PC-3 (cell line): ENCODE measurements at regions not wholly inside any gene's neighbourhood (a gene's known extent, or its start where the extent isn't known, plus 50 kb on each side); places are given as distances from the start of the nearest gene placed in this dataset.

Experiments used
- ATAC-seq: fragments of 200-7000 bp; cut with Tn5 transposase; 2 replicates; pipeline ENCODE4 v1.9.1; 2020; ENCODE audit warnings: mild to moderate bottlenecking, moderate library complexity
- BruUV-seq: library from RNA; stranded (reverse); fragments of 400-500 nt; replicated peaks from 2 replicates; lab custom pipeline; 2021; lab: Mats Ljungman, UMichigan
- CTCF ChIA-PET: fragments of 300-600 bp; sonication (Branson Sonifier 250); formaldehyde crosslinking; loops from one replicate; lab custom pipeline; 2022; ENCODE audit warnings: antibody characterized with exemption; lab: Charles Lee
- POLR2A ChIA-PET: fragments of 300-600 bp; sonication (Branson Sonifier 250); formaldehyde crosslinking; loops from one replicate; lab custom pipeline; 2022; ENCODE audit warnings: antibody characterized with exemption; ENCODE audit not compliant: unreplicated experiment; lab: Charles Lee
- DNase-seq: peaks from one replicate; pipeline ENCODE4 v3.0.0-alpha.2; 2015
- H2AFZ ChIP-seq: fragments of 300-600 bp; sonication (generic); 2 replicates; pipeline ENCODE4 v1.6.0; 2016; ENCODE audit warnings: antibody characterized with exemption, low read length
- H3F3A ChIP-seq: fragments of 300-600 bp; sonication (generic); one replicate; pipeline ENCODE4 v1.6.0; 2017; ENCODE audit warnings: antibody characterized with exemption, low read length, control low read depth, mild to moderate bottlenecking; ENCODE audit not compliant: unreplicated experiment
- H3K27ac ChIP-seq: fragments of 300-600 bp; sonication (generic); 2 replicates; pipeline ENCODE4 v1.5.1; 2016; ENCODE audit warnings: mild to moderate bottlenecking, low read length
- H3K27me3 ChIP-seq: fragments of 300-600 bp; sonication (generic); 2 replicates; pipeline ENCODE4 v1.6.1; 2016; ENCODE audit warnings: low read length, mixed read lengths
- H3K36me3 ChIP-seq: fragments of 300-600 bp; sonication (generic); 2 replicates; pipeline ENCODE4 v1.6.1; 2016; ENCODE audit warnings: low read depth, mixed run types, low read length, mixed read lengths
- H3K4me1 ChIP-seq: fragments of 300-600 bp; sonication (generic); 2 replicates; pipeline ENCODE4 v1.5.1; 2016; ENCODE audit warnings: low read length; ENCODE audit not compliant: insufficient read depth
- H3K4me2 ChIP-seq: fragments of 300-600 bp; sonication (generic); 2 replicates; pipeline ENCODE4 v1.6.0; 2016; ENCODE audit warnings: low read length
- H3K4me3 ChIP-seq: fragments of 300-600 bp; sonication (generic); 2 replicates; pipeline ENCODE4 v1.5.1; 2016; ENCODE audit warnings: mild to moderate bottlenecking, low read length, mixed read lengths
- H3K79me2 ChIP-seq: fragments of 300-600 bp; sonication (generic); 2 replicates; pipeline ENCODE4 v1.6.1; 2017; ENCODE audit warnings: low read length, mixed read lengths
- H3K9ac ChIP-seq: fragments of 300-600 bp; sonication (generic); 2 replicates; pipeline ENCODE4 v1.6.0; 2016; ENCODE audit warnings: mild to moderate bottlenecking, low read length
- H3K9me2 ChIP-seq: fragments of 300-600 bp; sonication (generic); replicated peaks from 2 replicates; pipeline ENCODE4 v1.6.1; 2016; ENCODE audit warnings: mixed run types, low read length, mixed read lengths
- H3K9me3 ChIP-seq: fragments of 300-600 bp; sonication (generic); 2 replicates; pipeline ENCODE4 v1.6.1; 2016; ENCODE audit warnings: low read length, mixed read lengths
- H4K20me1 ChIP-seq: fragments of 300-600 bp; sonication (generic); 2 replicates; pipeline ENCODE4 v1.6.1; 2016; ENCODE audit warnings: low read length, mixed read lengths
- CTCF ChIP-seq: fragments of 300-600 bp; sonication (generic); conservative IDR thresholded peaks from 2 replicates; pipeline ENCODE4 v1.5.1; 2017; ENCODE audit warnings: antibody characterized with exemption, low read depth, mild to moderate bottlenecking, low read length
- EZH2 ChIP-seq: fragments of 300-600 bp; sonication (generic); IDR thresholded peaks from one replicate; pipeline ENCODE4 v1.6.1; 2017; ENCODE audit warnings: antibody characterized with exemption, mild to moderate bottlenecking, low read length; ENCODE audit not compliant: unreplicated experiment
- EZH2phosphoT487 ChIP-seq: fragments of 300-600 bp; sonication (generic); IDR thresholded peaks from 2 replicates; pipeline ENCODE4 v1.6.1; 2018; ENCODE audit warnings: mild to moderate bottlenecking, antibody characterized with exemption, low read length, borderline replicate concordance
- intact Hi-C: fragments of 100-400 bp; cut with micrococcal nuclease; formaldehyde crosslinking; loops from 2 replicates; pipeline ENCODE4 v1.9.0; 2023

- Histone ChIP-seq H3F3A (no peaks in the 10 kb centered on the region), H3K9ac (no peak overlapping the region), H3K9me2 (no peaks in the 10 kb centered on the region), H3K27ac (no peak overlapping the region), H3K27me3 (no peaks in the 10 kb centered on the region), H3K79me2 (no peaks in the 10 kb centered on the region), H4K20me1 (no peaks in the 10 kb centered on the region), H3K4me3 (no peak overlapping the region), H3K4me1 (no peaks in the 10 kb centered on the region), H2AFZ (no peak overlapping the region), H3K4me2 (no peak overlapping the region), H3K36me3 (no peaks in the 10 kb centered on the region), H3K9me3 (no peaks in the 10 kb centered on the region)
- BruUV-seq: no TSS peak
- intact Hi-C loops: no loop called here
- no peak for DNase-seq
- ChIA-PET POLR2A (no interaction called here), CTCF (no interaction called here)
- no peak for ATAC-seq
- TF ChIP-seq EZH2: no peak
- TF ChIP-seq CTCF: no peak
- no peak for TF ChIP-seq EZH2phosphoT487
Measured at GRCh38 chr6:164842085-164842484, 467.3 kb downstream of the C6orf118 start.

DNA sequence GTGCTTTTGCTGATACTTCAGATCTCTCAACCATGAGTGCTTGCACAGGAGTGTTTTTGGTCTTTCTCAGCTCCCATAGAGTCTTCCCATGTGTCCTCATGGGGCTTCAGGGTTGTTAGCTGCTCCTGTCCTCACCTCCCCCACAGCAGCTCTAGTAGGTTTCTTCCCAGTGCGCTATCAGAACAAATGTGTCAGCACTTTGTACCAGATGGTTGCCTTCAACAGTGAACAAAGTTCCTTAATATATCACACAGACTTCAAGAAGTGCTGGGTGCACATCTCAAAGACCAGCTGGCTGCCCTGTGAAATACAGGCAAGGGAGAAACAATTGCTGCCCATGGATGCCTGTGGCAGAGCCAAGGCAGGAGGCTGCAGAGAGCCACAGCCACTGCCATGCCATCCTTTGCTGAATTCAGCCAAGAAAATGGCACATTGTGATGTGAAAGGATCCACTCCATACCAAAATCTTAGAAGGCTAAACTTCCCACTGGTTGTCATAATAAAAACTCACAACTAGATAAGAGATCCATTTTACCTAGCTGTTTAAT lies 471.3 kb downstream of the C6orf118 start:
- Histone ChIP-seq H3K4me2 (no peak overlapping the region), H3K9me2 (no peaks in the 10 kb centered on the region), H3K27me3 (no peaks in the 10 kb centered on the region), H3K27ac (no peak overlapping the region), H3K4me1 (no peaks in the 10 kb centered on the region), H4K20me1 (no peaks in the 10 kb centered on the region), H3K9ac (no peak overlapping the region), H3K4me3 (no peak overlapping the region), H2AFZ (no peak overlapping the region), H3K36me3 (no peaks in the 10 kb centered on the region), H3K9me3 (no peaks in the 10 kb centered on the region), H3K79me2 (no peaks in the 10 kb centered on the region), H3F3A (no peaks in the 10 kb centered on the region)
- BruUV-seq: no TSS peak
- ChIA-PET POLR2A (no interaction called here), CTCF (no interaction called here)
- ATAC-seq (no peak), DNase-seq (no peak)
- intact Hi-C loops: no loop called here
- TF ChIP-seq EZH2phosphoT487 (no peak), CTCF (no peak), EZH2 (no peak)

GRCh38 chr6:164836486-164836885 lies 472.9 kb downstream of the C6orf118 start:
- CTCF ChIA-PET: no interaction called here
- H3F3A ChIP-seq: no peaks in the 10 kb centered on the region
- no peak overlapping the region for H3K27ac ChIP-seq
- no peaks in the 10 kb centered on the region for H3K9me3 ChIP-seq
- H3K9ac ChIP-seq: no peak overlapping the region
- DNase-seq (no peak), ATAC-seq (no peak)
- no peak for TF ChIP-seq EZH2phosphoT487
- no peak for TF ChIP-seq CTCF
- TF ChIP-seq EZH2: no peak
- no peaks in the 10 kb centered on the region for H4K20me1 ChIP-seq
- H3K4me3 ChIP-seq: no peak overlapping the region
- POLR2A ChIA-PET: no interaction called here
- H3K9me2 ChIP-seq: no peaks in the 10 kb centered on the region
- H3K4me2 ChIP-seq: no peak overlapping the region
- no TSS peak for BruUV-seq
- H2AFZ ChIP-seq: no peak overlapping the region
- H3K4me1 ChIP-seq: no peaks in the 10 kb centered on the region
- no peaks in the 10 kb centered on the region for H3K27me3 ChIP-seq
- H3K79me2 ChIP-seq: no peaks in the 10 kb centered on the region
- H3K36me3 ChIP-seq: no peaks in the 10 kb centered on the region
- intact Hi-C loops: no loop called here
